Pancreas (tissue), 10 donors: ENCODE measurements at regions not wholly inside any gene's neighbourhood (a gene's known extent, or its start where the extent isn't known, plus 50 kb on each side); places are given as distances from the start of the nearest gene placed in this dataset.
A peak's percentile ranks its signal among the peaks of the same experiment; 100 is the strongest.

ENCODE experiments used
- ATAC-seq, 4 donors: fragments of 200-7000 bp; cut with Tn5 transposase; one replicate each; pipeline versions ENCODE4 v1.8.0 to v1.9.1; 2020; ENCODE audit warnings: mild to moderate bottlenecking in 4 of 4, moderate library complexity in 4 of 4
- DNase-seq, 6 donors: peaks; one replicate each; pipeline ENCODE4 v3.0.0-alpha.2; 2020
- FAIRE-seq: peaks from 2 replicates; lab custom pipeline; 2012; peaks lifted over from hg19 to GRCh38; lab: Jason Lieb, UNC
- H3K27ac ChIP-seq, 4 donors: fragments of 200-600 bp; sonication (generic); 1 replicate in 3 of 4; 2 replicates in 1 of 4; pipeline versions ENCODE4 v1.5.0 to v1.8.0; 2020
- H3K27me3 ChIP-seq, 4 donors: fragments of 200-600 bp; one replicate each; pipeline ENCODE4 v1.8.0; 2021
- H3K36me3 ChIP-seq, 3 donors: fragments of 200-600 bp; sonication (generic) in 1 of 3; one replicate each; pipeline versions ENCODE4 v1.5.0 to v1.8.0; 2020 to 2021
- H3K4me1 ChIP-seq, 3 donors: fragments of 200-600 bp; one replicate each; pipeline ENCODE4 v1.8.0; 2021
- H3K4me3 ChIP-seq, 4 donors: fragments of 200-600 bp; sonication (generic) in 2 of 4; one replicate each; pipeline versions ENCODE4 v1.5.0 to v1.8.0; 2020 to 2021
- H3K9me3 ChIP-seq, 4 donors: fragments of 200-600 bp; one replicate each; pipeline ENCODE4 v1.8.0; 2021
- CTCF ChIP-seq, 4 donors: fragments of 200-600 bp; sonication (generic) in 3 of 4; IDR thresholded peaks; one replicate each; pipeline versions ENCODE4 v1.5.0 to v1.8.0; 2021; ENCODE audit warnings: antibody characterized with exemption in 4 of 4
- WGBS, 2 donors: extraction: QIAGEN DNeasy Blood & Tissue Kit; methylation state at CpG; one replicate each; pipeline ENCODE4 v1.1.7; 2013; 5-methylcytosine and 5-hydroxymethylcytosine counted together
- intact Hi-C, 3 donors: fragments of 100-400 bp; cut with DNase I; formaldehyde crosslinking; loops; one replicate each; pipeline versions ENCODE4 v1.11.1 to v1.14.2; 2022
- donor health status: healthy with polysubstance abuse.
- donor health status: DM: no; HTN: no; CAD: no; lungs with moderate emphysema.
- donor health status: DM: no; HTN: no; CAD: no.
- donor health status: control.
- donor health status: control.
- donor health status: Bipolar disorder and iron deficiency.
- donor health status: DM: yes; HTN: yes; CAD: no.
- donor health status: DM: no; HTN: no; CAD: no.
- donor health status: DM: no; HTN: no; CAD: no.
- donor health status: DM: yes; HTN: yes; CAD: no.

- ATAC-seq (no peak), DNase-seq (peak in 1 of 6 donors; percentile 52), FAIRE-seq (no peak)
- TF ChIP-seq CTCF (IDR thresholded peaks at IDR 0.05), result no peak
- Histone ChIP-seq H3K27ac (no peak overlapping the region), H3K4me3 (no peak overlapping the region), H3K36me3 (no peaks in the 10 kb centered on the region), H3K4me1 (peaks cover 0 to 6% (median 2%) of the 10 kb centered on the region in 3 donors), H3K9me3 (no peaks in the 10 kb centered on the region), H3K27me3 (no peaks in the 10 kb centered on the region)
- 30 to 38% methylated on average over 1 of the region's 1 CpG for WGBS, 2 donors
- intact Hi-C loops, result no loop called here
Observed at GRCh38 chr1:79796434-79796833, 789.9 kb upstream of the ADGRL4 start.

- ATAC-seq (peak; percentile 74 to 84 (median 81)), FAIRE-seq (no peak), DNase-seq (no peak)
- no peak overlapping the region for H3K27ac ChIP-seq
- H3K27me3 ChIP-seq, result no peaks in the 10 kb centered on the region
- TF ChIP-seq CTCF (IDR thresholded peaks at IDR 0.05), result no peak
- H3K4me1 ChIP-seq, result peaks cover 0 to 6% (median 5%) of the 10 kb centered on the region in 3 donors
- intact Hi-C loops, result no loop called here
- H3K4me3 ChIP-seq, result no peak overlapping the region
- H3K36me3 ChIP-seq, result no peaks in the 10 kb centered on the region
- no peaks in the 10 kb centered on the region for H3K9me3 ChIP-seq
- WGBS, 2 donors, result 23 to 31% methylated on average over 4 of the region's 4 CpGs
Observed at GRCh38 chr1:79792219-79792930, 785.8 kb upstream of the ADGRL4 start.

GRCh38 chr1:79791488-79792218 is 785.1 kb upstream of the ADGRL4 start:
- Histone ChIP-seq H3K27ac (peak overlapping the region in 1 of 4 donors; percentile 18), H3K27me3 (no peaks in the 10 kb centered on the region), H3K4me3 (no peak overlapping the region), H3K36me3 (no peaks in the 10 kb centered on the region), H3K4me1 (peaks cover 1 to 6% (median 5%) of the 10 kb centered on the region in 3 donors), H3K9me3 (no peaks in the 10 kb centered on the region)
- peak; percentile 60 to 87 (median 78) for ATAC-seq
- FAIRE-seq, result no peak
- intact Hi-C loops, result no loop called here
- no peak for DNase-seq
- WGBS, 2 donors, result 32 to 39% methylated on average over 5 of the region's 5 CpGs
- no peak for TF ChIP-seq CTCF (IDR thresholded peaks at IDR 0.05)

GRCh38 chr1:79790950-79791349 is 784.4 kb upstream of the ADGRL4 start:
- DNase-seq (no peak), FAIRE-seq (no peak), ATAC-seq (no peak)
- Histone ChIP-seq H3K9me3 (no peaks in the 10 kb centered on the region), H3K27me3 (no peaks in the 10 kb centered on the region), H3K4me1 (peaks cover 5 to 8% (median 6%) of the 10 kb centered on the region in 3 donors), H3K36me3 (no peaks in the 10 kb centered on the region), H3K27ac (peak overlapping the region in 1 of 4 donors; percentile 18), H3K4me3 (no peak overlapping the region)
- TF ChIP-seq CTCF (IDR thresholded peaks at IDR 0.05), result no peak
- intact Hi-C loops, result no loop called here
- WGBS, 2 donors, result 23 to 43% methylated on average over 1 of the region's 1 CpG
